ENCODE measurements at regions not wholly inside any gene's neighbourhood (a gene's known extent, or its start where the extent isn't known, plus 50 kb on each side); places are given as distances from the start of the nearest gene placed in this dataset.

DNA sequence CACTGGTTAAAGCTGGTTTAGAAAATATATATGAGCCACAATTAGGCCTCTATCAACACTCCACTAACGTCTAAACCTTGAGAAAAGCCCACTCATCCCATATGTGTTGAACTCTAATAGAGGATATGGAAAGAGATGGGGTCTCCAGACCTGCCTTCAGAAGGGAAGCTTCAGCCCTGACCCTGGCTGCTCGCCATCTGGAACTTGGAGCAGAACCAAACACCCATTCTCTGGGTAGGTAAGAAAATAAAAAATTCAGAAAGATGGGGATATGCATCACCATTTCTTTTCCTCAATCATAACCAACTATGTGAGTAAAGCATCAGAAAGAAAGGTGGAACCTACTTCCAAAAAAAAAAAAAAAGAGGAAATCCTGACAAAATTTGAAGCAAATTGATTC lies 666.2 kb downstream of the PTPRC start:
- H3K36me3 ChIP-seq (replicated peaks; ENCODE audit: low read depth, low read length), result no peaks in the 10 kb centered on the region
- H3K4me1 ChIP-seq (ENCODE audit: low read length), result peaks cover 34% of the 10 kb centered on the region
- 0 out of 2 replicates have a peak, but pooled peaks cover 9% of the 10 kb centered on the region for H3K27me3 ChIP-seq (ENCODE audit: low read depth, low read length)
- H3K79me2 ChIP-seq (ENCODE audit: low read length), result no peaks in the 10 kb centered on the region
- H4K20me1 ChIP-seq (ENCODE audit: insufficient read depth, low read length), result no peaks in the 10 kb centered on the region
- no peak overlapping the region for H3K4me3 ChIP-seq (ENCODE audit: low read length)
- H3K9ac ChIP-seq (ENCODE audit: low read length), result no peak overlapping the region
- H2AFZ ChIP-seq (ENCODE audit: low read depth, low read length), result no peak overlapping the region
- no peak overlapping the region for H3K27ac ChIP-seq (ENCODE audit: low read length)
- TF ChIP-seq EZH2phosphoT487 (IDR thresholded peaks at IDR 0.05; ENCODE audit: low read depth) (no peak), CTCF (IDR thresholded peaks at IDR 0.05; ENCODE audit: low read depth, low read length) (no peak)
- H3K4me2 ChIP-seq (ENCODE audit: low read length), result no peak overlapping the region
- no peaks in the 10 kb centered on the region for H3K9me3 ChIP-seq (ENCODE audit: insufficient read depth, low read length)

DNA sequence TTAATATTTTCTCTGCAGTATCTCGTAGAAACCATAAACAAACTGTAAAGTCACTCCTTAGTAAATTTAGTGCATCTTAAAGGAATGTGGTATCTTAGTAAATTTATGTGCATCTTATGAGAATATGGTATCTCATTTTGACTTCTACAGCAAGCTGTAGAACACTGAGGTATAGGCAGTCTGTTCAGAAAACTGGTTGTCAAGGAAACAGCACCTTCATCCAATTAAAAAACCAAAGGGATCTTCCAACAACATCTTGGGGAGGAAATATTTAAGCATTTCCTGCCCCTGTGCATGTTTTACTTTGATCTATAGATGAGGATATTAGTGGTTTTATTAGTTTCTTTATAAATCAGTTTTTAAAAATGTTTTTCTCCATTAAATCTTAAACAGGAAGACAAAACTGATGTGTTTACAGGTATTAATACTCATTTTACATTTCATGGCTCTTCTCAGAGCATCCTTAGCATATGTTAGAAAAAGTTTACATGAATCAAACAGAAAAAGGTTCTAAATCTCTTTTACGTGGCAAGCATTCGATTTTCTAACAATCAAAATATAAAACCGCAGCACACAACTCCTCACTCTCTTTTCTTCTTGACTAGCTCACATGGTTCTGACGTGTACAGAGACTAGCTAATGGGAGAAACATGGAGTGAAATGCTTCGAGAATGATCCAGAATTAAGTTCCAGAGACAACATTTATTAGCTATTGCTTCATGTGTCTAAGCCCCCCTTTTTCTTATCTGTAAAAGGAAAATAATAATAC lies 668.8 kb downstream of the PTPRC start:
- Histone ChIP-seq H2AFZ (ENCODE audit: low read depth, low read length) (no peak overlapping the region), H4K20me1 (ENCODE audit: insufficient read depth, low read length) (no peaks in the 10 kb centered on the region), H3K27me3 (ENCODE audit: low read depth, low read length) (0 out of 2 replicates have a peak, but pooled peaks cover 9% of the 10 kb centered on the region), H3K36me3 (replicated peaks; ENCODE audit: low read depth, low read length) (no peaks in the 10 kb centered on the region), H3K4me2 (ENCODE audit: low read length) (peak overlapping the region; percentile 73), H3K9ac (ENCODE audit: low read length) (peak overlapping the region; percentile 8; the same call in 1 of the 2 replicates), H3K4me1 (ENCODE audit: low read length) (peaks cover 49% of the 10 kb centered on the region), H3K79me2 (ENCODE audit: low read length) (no peaks in the 10 kb centered on the region), H3K9me3 (ENCODE audit: insufficient read depth, low read length) (no peaks in the 10 kb centered on the region), H3K4me3 (ENCODE audit: low read length) (peak overlapping the region; percentile 59), H3K27ac (ENCODE audit: low read length) (peak overlapping the region; percentile 45)
- TF ChIP-seq EZH2phosphoT487 (IDR thresholded peaks at IDR 0.05; ENCODE audit: low read depth) (no peak), CTCF (IDR thresholded peaks at IDR 0.05; ENCODE audit: low read depth, low read length) (no peak)

DNA sequence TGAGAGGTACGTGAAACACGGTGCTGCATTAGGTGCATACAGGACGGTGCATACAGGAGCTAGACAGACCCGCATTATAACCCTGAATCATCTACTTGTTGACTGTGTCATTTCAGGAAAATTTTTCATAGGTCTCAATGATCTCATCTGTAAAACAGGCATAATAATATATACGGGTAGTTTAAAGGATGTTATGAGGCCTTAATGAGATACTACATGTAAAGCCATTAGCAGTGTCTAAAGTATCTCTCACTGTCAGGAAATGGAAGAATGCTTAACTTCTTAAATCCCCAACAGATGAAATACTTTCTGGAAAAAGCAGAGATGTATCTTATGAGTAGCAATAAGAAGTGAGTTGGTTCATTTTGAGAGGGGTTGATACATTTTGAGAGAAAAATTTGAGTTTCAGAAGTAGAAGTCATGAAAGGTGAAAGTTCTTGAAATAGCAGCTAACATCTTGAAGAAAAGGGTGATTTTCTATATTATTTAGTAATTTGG lies 669.6 kb downstream of the PTPRC start:
- no peak overlapping the region for H2AFZ ChIP-seq (ENCODE audit: low read depth, low read length)
- no peaks in the 10 kb centered on the region for H3K9me3 ChIP-seq (ENCODE audit: insufficient read depth, low read length)
- H3K4me2 ChIP-seq (ENCODE audit: low read length), result peak overlapping the region; percentile 73
- peak overlapping the region; percentile 59 for H3K4me3 ChIP-seq (ENCODE audit: low read length)
- no peak for TF ChIP-seq CTCF (IDR thresholded peaks at IDR 0.05; ENCODE audit: low read depth, low read length)
- no peak for TF ChIP-seq EZH2phosphoT487 (IDR thresholded peaks at IDR 0.05; ENCODE audit: low read depth)
- no peaks in the 10 kb centered on the region for H4K20me1 ChIP-seq (ENCODE audit: insufficient read depth, low read length)
- H3K4me1 ChIP-seq (ENCODE audit: low read length), result peaks cover 49% of the 10 kb centered on the region
- peak overlapping the region; percentile 45 for H3K27ac ChIP-seq (ENCODE audit: low read length)
- H3K27me3 ChIP-seq (ENCODE audit: low read depth, low read length), result 0 out of 2 replicates have a peak, but pooled peaks cover 9% of the 10 kb centered on the region
- H3K9ac ChIP-seq (ENCODE audit: low read length), result peak overlapping the region; percentile 8; the same call in 1 of the 2 replicates
- no peaks in the 10 kb centered on the region for H3K79me2 ChIP-seq (ENCODE audit: low read length)
- no peaks in the 10 kb centered on the region for H3K36me3 ChIP-seq (replicated peaks; ENCODE audit: low read depth, low read length)

GRCh38 chr1:199310708-199311107 lies 671.9 kb downstream of the PTPRC start:
- no peak overlapping the region for H3K27ac ChIP-seq (ENCODE audit: low read length)
- H3K79me2 ChIP-seq (ENCODE audit: low read length), result no peaks in the 10 kb centered on the region
- H3K9ac ChIP-seq (ENCODE audit: low read length), result no peak overlapping the region
- no peak overlapping the region for H2AFZ ChIP-seq (ENCODE audit: low read depth, low read length)
- no peaks in the 10 kb centered on the region for H4K20me1 ChIP-seq (ENCODE audit: insufficient read depth, low read length)
- H3K36me3 ChIP-seq (replicated peaks; ENCODE audit: low read depth, low read length), result no peaks in the 10 kb centered on the region
- H3K4me3 ChIP-seq (ENCODE audit: low read length), result no peak overlapping the region
- H3K4me2 ChIP-seq (ENCODE audit: low read length), result no peak overlapping the region
- H3K4me1 ChIP-seq (ENCODE audit: low read length), result peaks cover 42% of the 10 kb centered on the region
- TF ChIP-seq CTCF (IDR thresholded peaks at IDR 0.05; ENCODE audit: low read depth, low read length) (no peak), EZH2phosphoT487 (IDR thresholded peaks at IDR 0.05; ENCODE audit: low read depth) (no peak)
- 0 out of 2 replicates have a peak, but pooled peaks cover 6% of the 10 kb centered on the region for H3K27me3 ChIP-seq (ENCODE audit: low read depth, low read length)
- H3K9me3 ChIP-seq (ENCODE audit: insufficient read depth, low read length), result no peaks in the 10 kb centered on the region

Measured in OCI-LY3 (cell line).